ENCODE measurements at regions not wholly inside any gene's neighbourhood (a gene's known extent, or its start where the extent isn't known, plus 50 kb on each side); places are given as distances from the start of the nearest gene placed in this dataset.

GRCh38 chr10:47161465-47161864 lies 138.5 kb upstream of the GDF10 start:
- WGBS, result 82% methylated on average over 4 of the region's 4 CpGs
- Histone ChIP-seq H3K4me3 (no peak overlapping the region), H3K27ac (no peak overlapping the region), H3K36me3 (no peaks in the 10 kb centered on the region), H3K4me1 (replicated peaks) (no peaks in the 10 kb centered on the region), H3K9me3 (no peaks in the 10 kb centered on the region), H3K27me3 (replicated peaks; ENCODE audit: insufficient read depth) (no peaks in the 10 kb centered on the region)
- TF ChIP-seq POLR2AphosphoS5 (IDR thresholded peaks at IDR 0.05), result no peak
- TF ChIP-seq, protein P1, sequence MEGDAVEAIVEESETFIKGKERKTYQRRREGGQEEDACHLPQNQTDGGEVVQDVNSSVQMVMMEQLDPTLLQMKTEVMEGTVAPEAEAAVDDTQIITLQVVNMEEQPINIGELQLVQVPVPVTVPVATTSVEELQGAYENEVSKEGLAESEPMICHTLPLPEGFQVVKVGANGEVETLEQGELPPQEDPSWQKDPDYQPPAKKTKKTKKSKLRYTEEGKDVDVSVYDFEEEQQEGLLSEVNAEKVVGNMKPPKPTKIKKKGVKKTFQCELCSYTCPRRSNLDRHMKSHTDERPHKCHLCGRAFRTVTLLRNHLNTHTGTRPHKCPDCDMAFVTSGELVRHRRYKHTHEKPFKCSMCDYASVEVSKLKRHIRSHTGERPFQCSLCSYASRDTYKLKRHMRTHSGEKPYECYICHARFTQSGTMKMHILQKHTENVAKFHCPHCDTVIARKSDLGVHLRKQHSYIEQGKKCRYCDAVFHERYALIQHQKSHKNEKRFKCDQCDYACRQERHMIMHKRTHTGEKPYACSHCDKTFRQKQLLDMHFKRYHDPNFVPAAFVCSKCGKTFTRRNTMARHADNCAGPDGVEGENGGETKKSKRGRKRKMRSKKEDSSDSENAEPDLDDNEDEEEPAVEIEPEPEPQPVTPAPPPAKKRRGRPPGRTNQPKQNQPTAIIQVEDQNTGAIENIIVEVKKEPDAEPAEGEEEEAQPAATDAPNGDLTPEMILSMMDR (IDR thresholded peaks at IDR 0.05), result no peak
- TF ChIP-seq POLR2A (IDR thresholded peaks at IDR 0.05), result no peak
- intact Hi-C loops (cut with DNase I), result no loop called here
- DNase-seq (ENCODE audit: low spot score), result no peak

DNA sequence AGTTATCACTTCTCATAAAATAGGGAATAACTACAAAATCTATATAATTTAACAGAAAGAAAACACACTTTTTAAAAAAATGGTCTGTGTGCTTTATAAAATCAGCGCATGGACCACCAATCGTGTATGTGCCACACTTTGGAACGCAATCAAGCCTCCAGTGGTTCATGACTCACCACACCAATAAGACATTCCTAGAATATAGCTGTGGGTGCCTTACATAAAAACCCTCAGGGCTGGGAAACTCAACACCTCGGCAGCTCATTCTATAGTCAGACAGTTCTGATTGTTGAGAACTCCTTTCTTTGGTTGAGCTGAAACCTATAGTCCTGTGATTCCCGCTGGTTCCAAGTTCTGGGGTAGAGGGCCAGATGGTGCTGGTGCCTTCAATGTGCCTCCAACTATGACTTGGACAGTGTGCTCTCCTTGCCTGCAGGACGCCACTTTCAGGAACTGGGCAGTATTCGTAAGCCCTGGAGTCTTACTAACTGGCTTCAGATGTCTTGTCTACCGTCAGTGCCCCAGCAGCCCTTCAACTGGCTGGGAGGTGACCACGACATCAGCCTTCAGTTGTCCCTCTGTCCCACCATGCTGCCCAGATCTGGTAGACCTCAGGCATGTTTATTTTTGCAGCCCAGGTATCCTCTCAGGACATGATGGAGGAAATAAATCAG lies 135.7 kb upstream of the GDF10 start:
- H3K4me3 ChIP-seq, result no peak overlapping the region
- no peak overlapping the region for H3K27ac ChIP-seq
- H3K9me3 ChIP-seq, result no peaks in the 10 kb centered on the region
- H3K4me1 ChIP-seq (replicated peaks), result no peaks in the 10 kb centered on the region
- WGBS, result 87% methylated on average over 9 of the region's 9 CpGs
- no peak for TF ChIP-seq POLR2AphosphoS5 (IDR thresholded peaks at IDR 0.05)
- TF ChIP-seq, protein P1 (IDR thresholded peaks at IDR 0.05), result no peak
- no peaks in the 10 kb centered on the region for H3K36me3 ChIP-seq
- no peak for DNase-seq (ENCODE audit: low spot score)
- intact Hi-C loops (cut with DNase I), result no loop called here
- no peaks in the 10 kb centered on the region for H3K27me3 ChIP-seq (replicated peaks; ENCODE audit: insufficient read depth)

GRCh38 chr10:47164800-47165128 lies 135.2 kb upstream of the GDF10 start:
- TF ChIP-seq POLR2AphosphoS5 (IDR thresholded peaks at IDR 0.05) (no peak), POLR2A (IDR thresholded peaks at IDR 0.05) (no peak)
- TF ChIP-seq, protein P1 (IDR thresholded peaks at IDR 0.05), result no peak
- no peaks in the 10 kb centered on the region for H3K9me3 ChIP-seq
- DNase-seq (ENCODE audit: low spot score), result no peak
- H3K36me3 ChIP-seq, result no peaks in the 10 kb centered on the region
- H3K4me1 ChIP-seq (replicated peaks), result no peaks in the 10 kb centered on the region
- no peaks in the 10 kb centered on the region for H3K27me3 ChIP-seq (replicated peaks; ENCODE audit: insufficient read depth)
- WGBS, result 72% methylated on average over 3 of the region's 3 CpGs
- intact Hi-C loops (cut with DNase I), result loop anchor here (5.0 kb wide), 1 partner anchor 133 kb away; no protein-coding TSS in a partner anchor
- H3K4me3 ChIP-seq, result no peak overlapping the region
- no peak overlapping the region for H3K27ac ChIP-seq

DNA sequence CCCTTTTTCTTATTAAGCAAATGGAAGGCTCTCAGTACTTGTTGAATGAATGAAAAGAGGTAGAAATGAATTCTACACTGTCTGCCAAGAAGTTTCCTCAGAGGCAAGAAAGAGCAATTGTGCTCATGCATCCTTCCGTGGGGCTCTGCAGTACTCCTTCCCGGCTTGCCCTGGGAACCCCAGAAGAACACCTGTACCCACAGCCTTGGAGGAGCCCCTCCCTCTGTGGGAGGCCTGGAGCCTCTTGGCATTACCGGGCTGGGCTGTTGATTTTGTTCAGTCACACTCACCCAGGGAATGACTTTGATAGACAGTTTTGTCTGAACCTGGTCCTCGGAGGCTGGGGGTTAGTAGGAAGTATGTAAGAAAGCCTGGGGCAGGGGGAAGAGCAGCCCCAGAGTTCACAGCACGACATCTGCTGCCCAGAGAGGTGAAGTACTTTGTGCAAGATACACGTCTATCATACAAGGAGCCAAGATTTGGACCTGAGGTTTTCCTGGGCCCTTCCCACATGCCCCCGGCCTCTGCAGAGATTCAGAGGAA lies 134.8 kb upstream of the GDF10 start:
- TF ChIP-seq, protein P1 (IDR thresholded peaks at IDR 0.05), result no peak
- TF ChIP-seq POLR2A (IDR thresholded peaks at IDR 0.05) (no peak), POLR2AphosphoS5 (IDR thresholded peaks at IDR 0.05) (no peak)
- Histone ChIP-seq H3K4me1 (replicated peaks) (no peaks in the 10 kb centered on the region), H3K27ac (peak overlapping the region in 1 of 2 donors; percentile 25), H3K9me3 (no peaks in the 10 kb centered on the region), H3K27me3 (replicated peaks; ENCODE audit: insufficient read depth) (no peaks in the 10 kb centered on the region), H3K36me3 (no peaks in the 10 kb centered on the region), H3K4me3 (no peak overlapping the region)
- intact Hi-C loops (cut with DNase I), result loop anchor here (5.0 kb wide), 1 partner anchor 132 kb away; no protein-coding TSS in a partner anchor
- no peak for DNase-seq (ENCODE audit: low spot score)
- WGBS, result 50% methylated on average over 7 of the region's 7 CpGs

Measured in prostate gland (tissue), 2 donors.